NCI-H748 (cell line): ENCODE measurements at regions not wholly inside any gene's neighbourhood (a gene's known extent, or its start where the extent isn't known, plus 50 kb on each side); places are given as distances from the start of the nearest gene placed in this dataset.
"Not testable (repeated sequence)": the region's sequence is repeated elsewhere in the genome, so short reads cannot be mapped to it uniquely, and the experiment has no call there.

Source experiments
- DNase-seq: peaks from one replicate; lab custom pipeline; 2025; ENCODE audit not compliant: unreplicated experiment; lab: John Stamatoyannopoulos, UW

DNA sequence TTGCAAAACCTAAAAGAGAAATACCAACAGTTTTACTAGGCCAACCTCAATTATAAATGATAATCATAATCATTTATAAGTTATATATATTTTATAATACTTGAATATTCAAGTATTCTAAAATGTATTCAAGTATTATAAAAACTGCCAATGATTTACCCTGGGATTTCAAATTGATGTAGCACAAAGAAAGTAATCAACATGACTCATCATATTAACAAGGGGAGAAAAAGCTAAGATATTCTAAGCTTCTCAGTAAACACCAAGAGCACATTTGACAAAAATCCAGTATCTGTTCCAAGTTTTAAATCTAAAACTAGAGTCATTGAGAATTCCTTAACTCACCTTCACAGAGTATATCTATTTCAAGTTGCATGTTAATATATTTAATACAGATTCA is 56.1 kb downstream of the CAPZA3 start:
- DNase-seq, result no peak

DNA sequence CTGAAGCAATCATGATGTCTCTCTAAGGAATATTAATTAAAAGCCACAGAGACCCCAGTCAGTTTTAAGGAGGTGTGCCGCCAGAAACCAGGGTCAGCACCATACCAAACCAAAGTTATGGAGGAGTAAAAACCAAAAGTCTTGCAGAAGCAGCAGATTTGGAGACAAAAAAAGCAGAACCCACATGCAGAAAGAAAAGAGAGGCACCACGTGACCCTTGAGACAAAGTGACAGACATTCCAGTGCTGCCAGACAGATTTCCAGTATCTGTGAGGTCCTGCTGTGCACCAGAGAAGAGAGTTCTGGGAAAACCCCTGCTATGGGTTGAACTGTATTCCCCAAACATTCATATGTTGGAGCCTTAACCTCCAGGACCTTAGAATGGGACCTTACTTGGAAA is 59.7 kb downstream of the CAPZA3 start:
- DNase-seq, result no peak

DNA sequence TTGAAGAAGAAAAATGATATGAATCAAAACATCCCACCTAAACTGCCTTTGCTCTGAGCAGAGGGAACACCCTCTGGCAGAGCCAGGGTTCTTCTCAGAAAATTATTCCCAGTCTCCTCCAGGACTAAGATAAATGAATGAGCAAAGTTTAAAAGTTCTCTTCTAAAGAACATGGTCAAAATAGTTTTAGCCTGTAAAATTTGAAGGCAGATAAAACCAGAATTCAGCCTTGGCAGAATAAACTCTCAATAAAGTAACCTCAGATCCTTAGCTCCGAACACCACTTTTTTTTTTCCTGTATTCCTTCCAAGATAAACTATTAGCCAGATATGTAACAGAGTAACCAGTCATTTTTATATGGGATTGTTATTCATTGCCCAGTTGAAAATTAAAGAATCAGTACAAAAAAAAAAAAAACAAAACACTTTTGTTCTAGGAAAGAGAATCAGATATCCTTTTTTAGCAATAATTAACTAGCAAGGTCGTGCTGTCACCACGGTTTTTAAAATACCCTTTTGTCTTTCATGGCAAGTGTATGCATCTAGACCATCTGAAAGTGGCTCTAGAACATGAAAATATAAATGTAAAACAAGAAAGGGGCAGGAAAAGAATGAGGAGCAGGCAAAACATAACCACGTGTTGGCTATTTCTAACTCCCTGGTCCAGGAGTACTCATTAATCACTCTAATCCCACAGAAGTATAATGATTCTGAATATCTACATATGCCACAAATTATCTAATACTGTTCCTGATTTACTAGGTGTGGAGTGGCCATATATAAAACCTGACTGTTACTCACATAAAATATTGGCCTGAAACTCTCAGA is 60.8 kb downstream of the CAPZA3 start:
- DNase-seq, result no peak

DNA sequence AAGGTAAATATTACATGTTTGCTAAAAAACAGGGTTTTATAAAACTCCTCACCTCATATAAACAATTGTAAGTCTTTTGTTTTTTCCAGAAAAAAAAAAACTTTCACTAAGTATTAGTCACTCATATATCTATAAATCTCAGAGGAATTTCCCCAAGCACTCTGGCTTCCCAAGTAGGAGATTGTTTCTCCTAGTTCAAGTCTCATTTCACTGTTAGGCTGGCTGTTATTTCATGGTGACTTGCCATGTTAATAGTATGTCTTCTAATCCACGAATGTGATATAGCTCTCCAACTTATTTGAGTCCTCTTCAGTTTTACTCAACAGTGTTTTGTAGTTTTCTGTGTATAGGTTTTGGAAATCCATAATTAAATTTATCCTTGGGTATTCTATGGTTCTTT is 61.6 kb downstream of the CAPZA3 start:
- DNase-seq, result no peak

DNA sequence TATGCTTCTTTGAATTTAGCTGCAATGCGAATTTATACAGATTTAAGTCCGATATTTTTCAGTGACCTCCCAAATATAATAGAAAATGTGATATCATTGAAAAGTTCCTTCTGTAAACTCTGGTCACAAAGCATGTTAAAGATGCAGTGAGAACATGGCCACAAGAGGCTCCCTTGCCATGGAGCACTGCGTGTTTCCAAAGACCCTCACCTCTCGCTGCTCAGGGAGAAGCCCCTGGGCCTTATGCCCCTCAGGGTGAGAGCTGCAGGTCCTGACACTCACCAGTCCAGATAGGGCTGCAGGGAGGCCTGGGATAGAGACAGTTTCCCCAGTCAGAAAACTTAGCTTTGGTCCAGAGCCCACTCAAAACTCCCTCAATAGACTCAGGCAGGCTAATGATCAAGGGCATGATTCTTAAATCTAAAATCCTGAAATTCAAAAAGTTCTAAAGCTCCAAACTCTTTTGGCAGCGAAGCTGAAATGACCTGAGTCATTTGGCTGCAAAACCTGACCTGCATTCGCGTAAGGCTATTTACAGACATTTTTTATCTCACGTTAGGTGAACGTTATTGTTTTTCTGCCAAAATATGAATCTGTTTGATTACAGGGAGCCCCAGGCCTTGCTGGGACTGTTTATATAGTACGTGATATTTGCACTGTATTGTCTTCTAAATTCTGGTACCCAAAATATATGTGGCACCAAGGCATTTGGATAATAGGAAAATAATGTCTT is 67.8 kb downstream of the CAPZA3 start:
- DNase-seq, result no peak

DNA sequence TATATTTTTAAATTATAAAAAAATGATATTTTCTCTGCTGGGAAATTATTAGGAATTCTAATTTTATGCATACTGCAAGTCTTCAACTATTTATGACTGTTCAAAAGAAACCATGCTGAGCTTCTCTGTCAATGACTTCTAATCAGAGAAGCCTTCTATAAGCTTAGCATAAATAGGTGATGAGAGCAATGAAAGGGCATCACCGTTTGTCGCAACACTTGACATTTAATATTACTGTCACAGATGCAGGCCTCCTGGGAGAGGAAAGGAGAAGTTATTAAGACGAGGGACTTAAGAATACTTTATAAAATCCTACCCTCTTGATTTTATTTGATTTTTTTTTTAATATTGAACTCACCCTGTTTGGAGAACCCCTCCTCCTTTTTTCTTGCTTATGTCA is 69.8 kb downstream of the CAPZA3 start:
- DNase-seq, result no peak

DNA sequence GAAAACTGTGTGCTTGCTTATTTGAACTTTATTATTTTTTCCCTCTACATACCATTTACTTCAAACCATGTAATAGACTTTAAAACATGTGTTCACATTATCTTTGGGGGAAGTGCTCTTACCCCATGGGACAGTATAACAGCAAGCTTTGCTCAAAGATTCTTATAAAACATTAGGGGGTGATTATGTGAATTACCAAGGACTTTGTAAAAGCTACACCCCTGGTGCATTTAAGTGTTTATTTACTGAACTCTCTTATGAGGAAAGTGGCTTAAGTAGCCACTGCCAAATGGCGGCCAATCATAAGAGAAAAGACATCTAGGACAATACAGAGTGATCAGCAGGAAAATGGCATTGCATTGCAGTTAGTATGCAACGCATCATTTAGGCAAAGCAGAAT is 70.3 kb downstream of the CAPZA3 start:
- DNase-seq, result peak; percentile 18

DNA sequence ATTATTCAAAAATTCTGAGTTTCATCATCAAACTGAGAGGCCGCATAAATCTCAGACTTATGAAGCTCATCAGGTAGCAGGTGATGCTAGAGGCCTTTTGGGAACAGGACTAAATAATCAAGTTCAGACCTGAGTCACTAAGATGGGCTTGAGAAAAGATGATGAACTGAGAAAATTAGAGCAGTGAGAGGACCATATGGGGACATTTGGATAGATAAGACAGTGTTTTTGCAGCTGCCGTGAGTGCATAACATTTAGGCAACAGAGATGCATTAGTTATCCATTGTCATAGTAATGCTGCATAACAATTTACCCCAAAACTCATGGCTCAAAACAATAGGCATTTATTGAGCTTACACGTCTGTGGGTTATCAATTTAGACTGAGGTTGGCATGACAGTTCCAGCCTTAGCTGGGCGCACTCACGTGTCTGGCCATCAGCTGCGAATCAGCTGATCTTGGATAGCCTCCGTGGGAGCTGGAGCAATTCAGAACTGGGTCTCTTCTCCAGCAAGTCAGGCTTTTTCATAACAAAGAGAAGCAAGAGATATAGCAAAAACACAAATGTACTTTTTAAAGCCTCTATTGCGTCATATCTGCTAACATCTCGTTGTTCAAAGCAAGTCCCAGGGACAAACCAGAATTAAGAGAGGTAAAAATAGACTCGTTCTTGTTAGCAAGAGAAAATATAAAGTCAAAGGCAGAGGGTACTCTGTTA is 72.8 kb downstream of the CAPZA3 start:
- DNase-seq, result no peak

DNA sequence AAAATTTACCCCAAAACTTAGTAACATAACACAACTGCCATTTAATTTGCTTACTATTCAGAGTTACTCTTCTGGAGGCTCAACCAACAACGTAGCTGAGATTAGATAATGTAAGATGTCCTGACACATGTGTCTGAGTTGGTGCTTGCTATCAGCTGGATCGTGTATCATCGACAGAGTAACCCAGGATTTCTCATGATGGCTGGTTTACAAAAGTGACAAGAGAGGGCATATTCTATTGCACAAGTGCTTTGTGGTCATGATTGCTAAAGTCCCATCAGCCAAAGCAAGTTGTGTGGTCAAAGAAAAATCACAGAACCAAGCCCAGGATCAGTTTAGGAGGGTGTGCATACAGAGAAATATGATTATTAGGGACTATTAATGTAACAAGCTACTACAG is 73.4 kb downstream of the CAPZA3 start:
- DNase-seq, result no peak

DNA sequence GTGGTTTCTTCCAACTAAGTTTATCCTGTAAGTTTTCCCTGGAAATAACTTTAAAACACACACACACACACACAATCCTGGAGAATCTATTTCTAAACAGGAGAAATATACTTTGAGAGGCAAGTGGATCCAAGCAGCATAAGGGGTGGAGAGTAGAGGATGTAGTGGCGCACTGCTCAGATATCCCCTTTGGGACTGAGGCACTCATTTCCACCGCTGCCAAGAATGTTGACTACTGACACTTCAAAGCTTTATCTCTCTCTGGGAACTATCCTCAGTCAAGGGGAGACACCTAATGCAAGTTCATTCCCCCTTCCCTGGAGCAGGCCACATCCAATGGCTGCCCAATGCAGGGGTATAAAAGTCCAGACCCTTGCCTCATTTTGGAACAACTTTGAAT is 75.8 kb downstream of the CAPZA3 start:
- no peak for DNase-seq

DNA sequence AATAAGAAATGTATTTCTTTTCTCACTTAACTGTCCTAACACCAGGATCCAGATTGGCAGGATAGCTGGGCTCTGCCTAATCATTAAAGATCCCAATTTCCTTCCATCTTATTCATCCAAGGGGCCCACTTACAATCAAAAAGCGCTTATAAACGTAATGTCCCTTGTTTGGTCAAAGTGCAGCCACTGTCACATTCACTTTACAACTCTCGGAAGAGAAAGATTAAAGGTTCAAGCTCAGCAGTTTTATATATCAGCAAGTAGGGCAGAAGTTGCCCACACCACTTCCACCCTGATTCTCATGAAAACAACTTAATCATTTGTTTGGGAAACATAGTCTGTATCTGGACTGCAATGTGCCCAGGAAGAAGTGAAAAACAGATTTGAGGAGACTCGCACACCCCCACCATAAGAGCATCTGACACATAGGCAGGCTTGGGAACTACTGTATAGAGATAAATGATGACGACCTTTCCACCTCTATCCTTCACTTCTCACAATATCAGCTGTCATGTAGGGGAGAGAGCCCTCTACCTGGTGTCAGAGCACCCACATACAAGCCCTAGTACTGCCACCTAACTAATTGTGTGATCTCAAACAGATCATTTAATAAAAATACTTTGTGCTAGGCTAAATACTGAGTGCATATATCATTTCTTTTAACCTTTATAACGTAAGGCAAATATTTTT is 80.8 kb downstream of the CAPZA3 start:
- no peak for DNase-seq

DNA sequence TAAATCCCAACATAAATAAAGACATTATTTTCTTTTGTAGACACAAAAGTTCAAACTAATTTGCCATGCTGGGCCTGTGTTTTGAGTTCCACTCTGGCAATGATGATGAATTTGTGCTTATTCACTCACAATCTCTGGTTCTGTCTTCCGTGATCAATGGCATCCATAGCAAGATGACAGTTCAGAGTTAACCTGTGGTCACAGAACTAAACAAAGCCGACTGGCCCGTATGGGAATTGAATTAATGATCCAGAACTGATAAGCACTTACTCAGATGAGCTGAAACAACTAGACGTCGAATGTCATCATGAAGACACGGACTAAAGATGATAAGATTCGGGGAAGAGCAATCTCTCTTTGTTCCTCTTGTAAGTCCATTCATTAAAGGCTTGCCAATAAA is 81.6 kb downstream of the CAPZA3 start:
- no peak for DNase-seq

DNA sequence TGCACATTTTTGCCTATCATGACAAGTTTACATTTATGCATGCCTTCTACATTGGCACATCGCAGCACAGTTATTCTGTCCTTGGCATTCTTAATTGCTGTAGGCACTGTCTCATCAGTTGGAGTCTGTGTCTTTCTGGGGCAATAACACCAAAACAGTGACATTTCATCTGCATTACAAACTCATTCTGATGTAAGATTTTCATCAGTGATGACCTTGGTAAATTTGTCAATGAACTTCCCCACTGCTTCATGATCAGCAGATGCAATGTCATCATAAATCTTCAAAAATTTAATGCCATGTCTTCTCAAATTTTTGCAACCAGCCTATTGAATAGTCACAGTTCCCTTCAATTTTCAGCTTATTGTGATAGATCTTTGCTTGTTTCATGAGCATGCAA is 85.5 kb downstream of the CAPZA3 start:
- no peak for DNase-seq

DNA sequence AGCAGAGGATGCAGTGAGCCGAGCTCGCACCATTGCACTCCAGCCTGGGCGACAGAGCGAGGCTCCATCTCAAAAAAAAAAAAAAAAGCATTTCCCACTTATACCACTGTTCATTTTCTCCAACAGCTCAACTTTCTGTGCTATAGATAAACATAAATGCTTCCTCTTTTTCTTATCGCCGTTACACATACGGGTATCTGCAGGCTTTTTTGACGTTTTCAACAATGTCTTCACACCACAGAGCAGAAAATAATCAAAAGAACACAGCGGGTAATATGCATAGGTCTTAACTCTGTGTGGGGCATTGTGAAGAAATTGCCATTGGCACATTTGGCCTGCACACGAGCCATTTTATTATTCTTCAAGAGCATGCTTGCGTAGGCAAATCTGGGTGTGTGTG is 86.4 kb downstream of the CAPZA3 start:
- no peak for DNase-seq

DNA sequence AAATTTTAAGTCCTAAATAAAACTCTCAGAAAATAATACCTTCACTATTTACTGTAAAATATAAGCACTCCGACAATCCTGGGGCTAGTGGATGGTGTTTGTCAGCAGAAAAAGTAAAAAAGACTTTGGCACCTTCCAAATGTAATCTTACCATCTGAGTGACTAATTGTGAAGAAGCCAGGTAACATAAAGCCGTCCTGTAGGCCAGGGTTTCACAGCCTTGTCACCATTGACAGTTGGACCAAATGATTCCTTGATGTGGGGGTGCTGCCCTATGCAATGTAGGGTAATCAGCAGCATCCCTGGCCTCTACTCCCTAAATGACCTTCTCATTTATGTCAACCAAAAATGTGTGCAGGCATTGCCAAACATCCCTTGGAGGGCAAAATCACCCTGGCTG is 87.2 kb downstream of the CAPZA3 start:
- DNase-seq, result no peak

DNA sequence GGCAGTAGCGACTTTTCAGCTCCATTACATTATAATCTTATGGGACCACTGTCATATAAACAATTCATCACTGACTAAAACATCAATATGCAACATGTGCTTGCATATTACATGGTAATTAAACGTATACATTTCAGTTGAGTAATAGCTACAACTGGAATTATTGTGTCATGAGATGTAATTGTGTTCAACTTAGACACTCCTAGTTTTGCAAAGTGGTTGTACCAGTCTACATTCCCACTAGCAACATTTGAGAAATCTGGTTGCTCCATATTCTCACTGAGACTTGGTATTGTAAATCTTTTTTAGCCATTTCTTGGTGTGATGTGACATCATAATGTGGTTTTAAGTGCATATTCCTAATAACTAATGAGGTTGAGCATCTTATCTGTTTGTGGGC is 90.0 kb downstream of the CAPZA3 start:
- DNase-seq, result no peak

DNA sequence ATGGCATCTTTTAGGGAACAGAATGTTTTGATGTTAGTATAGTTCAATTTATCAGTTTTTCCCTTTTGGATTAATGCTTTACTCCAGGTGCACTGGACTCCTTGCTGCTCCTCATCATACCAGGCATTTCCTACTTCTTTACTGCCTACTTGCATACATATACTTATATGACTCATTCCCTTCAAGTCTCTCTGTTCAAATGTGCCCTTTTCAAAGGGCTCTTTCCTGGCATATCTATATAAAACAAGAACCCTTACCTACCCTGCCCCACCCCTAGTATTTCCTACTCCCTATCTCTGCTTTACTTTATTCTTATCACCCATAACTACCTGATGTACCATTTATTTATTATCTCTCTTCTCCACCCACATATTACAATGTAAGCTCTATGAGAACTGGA is 90.6 kb downstream of the CAPZA3 start:
- DNase-seq, result no peak

DNA sequence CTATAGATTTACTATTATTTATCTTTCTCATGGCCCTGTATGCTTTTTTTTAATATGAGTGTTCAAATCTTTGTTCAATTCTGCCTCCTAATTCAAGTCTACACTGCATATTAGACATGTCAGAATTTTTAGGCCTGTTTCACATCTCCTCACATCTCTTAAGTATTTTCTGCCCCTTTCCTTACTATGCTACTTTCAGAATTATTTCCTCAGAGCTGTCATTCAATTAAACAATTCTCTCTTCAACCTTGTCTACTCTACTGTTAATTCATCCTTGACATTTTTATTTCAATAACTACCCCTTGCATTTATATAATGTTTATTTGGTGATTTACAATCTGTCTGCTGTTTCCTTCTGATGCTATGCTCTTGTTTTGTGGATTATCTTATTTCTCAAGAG is 91.1 kb downstream of the CAPZA3 start:
- DNase-seq, result no peak

DNA sequence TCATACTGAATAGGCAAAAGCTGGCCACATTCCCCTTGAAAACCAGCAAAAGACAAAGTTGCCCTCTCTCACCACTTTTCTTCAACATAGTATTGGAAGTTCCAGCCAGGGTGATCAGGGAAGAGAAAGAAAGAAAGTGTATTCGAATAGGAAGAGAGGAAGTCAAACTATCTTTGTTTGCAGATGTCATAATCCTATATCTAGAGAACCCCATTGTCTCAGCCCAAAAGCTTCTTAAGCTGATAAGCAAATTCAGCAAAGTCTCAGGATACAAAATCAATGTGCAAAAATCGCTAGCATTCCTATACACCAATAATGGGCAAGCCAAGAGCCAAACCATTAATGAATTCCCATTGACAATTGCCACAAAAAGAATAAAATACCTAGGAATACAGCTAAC is 95.0 kb downstream of the CAPZA3 start:
- not testable (repeated sequence) for DNase-seq

DNA sequence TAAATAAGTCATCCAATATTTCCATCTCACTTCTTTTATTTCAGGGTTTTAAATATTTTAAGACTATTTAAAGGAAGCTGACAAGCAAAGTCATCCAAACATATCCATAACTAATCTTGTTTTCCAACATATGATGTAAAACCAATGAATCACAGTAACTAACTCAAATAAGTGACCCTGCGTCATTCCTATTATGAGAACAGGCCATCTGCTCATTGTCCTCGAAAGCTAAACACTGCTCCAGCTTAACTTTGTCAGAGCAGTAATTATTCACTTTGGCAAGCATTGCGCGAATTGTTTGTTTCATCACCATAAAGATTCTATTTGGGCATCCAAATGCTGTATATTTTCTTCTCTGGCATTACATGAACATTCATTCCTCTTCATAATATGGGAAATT is 99.1 kb downstream of the CAPZA3 start:
- peak; percentile 36 for DNase-seq

DNA sequence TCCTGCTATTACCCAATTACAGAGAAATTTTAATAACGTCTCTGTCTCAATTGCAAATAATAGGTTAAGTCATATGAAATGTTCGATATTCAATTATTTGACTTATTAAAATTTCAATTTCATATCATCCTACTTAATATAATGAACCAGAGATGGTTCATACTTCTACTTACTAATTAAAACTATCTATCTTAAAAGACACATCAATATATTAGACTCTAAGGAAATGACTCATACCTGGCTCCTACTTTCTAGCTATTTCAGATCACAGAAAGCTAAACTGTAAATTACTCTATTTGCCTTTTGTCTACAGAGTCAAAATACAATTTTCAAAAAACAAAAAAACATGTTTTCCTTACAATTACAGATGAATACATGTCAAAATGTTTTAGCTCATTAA is 99.6 kb downstream of the CAPZA3 start:
- DNase-seq, result no peak
